K562 (cell line): ENCODE measurements at regions not wholly inside any gene's neighbourhood (a gene's known extent, or its start where the extent isn't known, plus 50 kb on each side); places are given as distances from the start of the nearest gene placed in this dataset.

ENCODE experiments used
- ATAC-seq: fragments of 200-7000 bp; cut with Tn5 transposase; 3 replicates; pipeline ENCODE4 v1.9.1; 2020; ENCODE audit warnings: moderate library complexity
- BruUV-seq: library from RNA; stranded (reverse); fragments of 400-500 nt; replicated peaks from 2 replicates; lab custom pipeline; 2021; lab: Mats Ljungman, UMichigan
- CTCF ChIA-PET: fragments of 300-600 bp; formaldehyde crosslinking; extraction: SDS; loops from one replicate; lab custom pipeline; 2021; ENCODE audit warnings: low intra/inter-chr PET ratio; lab: Yijun Ruan, JAX
- POLR2A ChIA-PET: fragments of 300-600, 350-650 bp; sonication (Branson Sonifier 250); formaldehyde crosslinking; extraction: SDS; loops from one replicate; lab custom pipeline; 2021; ENCODE audit warnings: antibody characterized with exemption, inconsistent platforms; lab: Yijun Ruan, JAX
- DNase-seq, 4 experiments: peaks; one replicate each; pipeline versions ENCODE4 v3.0.0 to v3.0.0-alpha.2; 2011 to 2018; ENCODE audit warnings: low spot score in 3 of 4, mixed read lengths in 3 of 4; ENCODE audit errors: extremely low read depth in 1 of 4
- FAIRE-seq: peaks from 2 replicates; lab custom pipeline; 2011; peaks lifted over from hg19 to GRCh38; lab: Jason Lieb, UNC
- H2AFZ ChIP-seq: 2 replicates; pipeline ENCODE4 v1.6.0; 2011; ENCODE audit warnings: low read depth, low read length, control low read depth, inconsistent platforms
- H3K27ac ChIP-seq: fragments of 200-600 bp; 3 replicates; pipeline ENCODE4 v1.8.0; 2011; ENCODE audit warnings: low read depth, mild to moderate bottlenecking, control low read depth, inconsistent platforms, low read length, moderate library complexity, mixed read lengths; ENCODE audit errors: extremely low read depth
- H3K27me3 ChIP-seq, 2 experiments: fragments of 300-600 bp in 1 of 2; 2 replicates in 1 of 2; 3 replicates in 1 of 2; pipeline versions ENCODE4 v1.6.0 to v1.8.0; 2011; ENCODE audit warnings: inconsistent platforms in 2 of 2, low read length in 2 of 2, mild to moderate bottlenecking in 1 of 2, mixed read lengths in 1 of 2, moderate library complexity in 1 of 2; ENCODE audit not compliant: control insufficient read depth in 2 of 2, insufficient read depth in 2 of 2
- H3K36me3 ChIP-seq: fragments of 300-600 bp; 3 replicates; pipeline ENCODE4 v1.8.0; 2011; ENCODE audit warnings: mild to moderate bottlenecking, low read length, inconsistent platforms; ENCODE audit not compliant: control insufficient read depth, insufficient read depth
- H3K4me1 ChIP-seq, 2 experiments: fragments of 200-600 bp in 1 of 2; replicated peaks in 1 of 2; 2 replicates in 1 of 2; 3 replicates in 1 of 2; pipeline versions ENCODE4 v1.5.1 to v1.8.0; 2011; ENCODE audit warnings: inconsistent platforms in 2 of 2, low read length in 2 of 2, mild to moderate bottlenecking in 1 of 2, mixed read lengths in 1 of 2, moderate library complexity in 1 of 2; ENCODE audit not compliant: control insufficient read depth in 2 of 2, insufficient read depth in 2 of 2
- H3K4me2 ChIP-seq: 2 replicates; pipeline ENCODE4 v1.6.1; 2011; ENCODE audit warnings: low read length, control low read depth, inconsistent platforms, mixed read lengths; ENCODE audit not compliant: insufficient read depth
- H3K4me3 ChIP-seq: fragments of 200-600 bp; sonication (generic), shearing (Covaris generic); 2 replicates; pipeline ENCODE4 v1.5.1; 2016; ENCODE audit warnings: control low read depth, inconsistent platforms
- H3K79me2 ChIP-seq: fragments of 200-600 bp; 3 replicates; pipeline ENCODE4 v1.8.0; 2011; ENCODE audit warnings: low read length, inconsistent platforms; ENCODE audit not compliant: control insufficient read depth, insufficient read depth
- H3K9ac ChIP-seq, 2 experiments: 2 replicates each; pipeline versions ENCODE4 v1.6.0 to v1.6.1; 2011; ENCODE audit warnings: low read depth in 2 of 2, low read length in 2 of 2, control low read depth in 1 of 2, inconsistent platforms in 1 of 2, mild to moderate bottlenecking in 1 of 2, mixed read lengths in 1 of 2; ENCODE audit not compliant: insufficient read depth in 1 of 2
- H3K9me1 ChIP-seq: one replicate; pipeline ENCODE4 v1.6.0; 2011; ENCODE audit warnings: inconsistent platforms, mild to moderate bottlenecking, low read length, moderate library complexity; ENCODE audit not compliant: control insufficient read depth, insufficient read depth
- H3K9me3 ChIP-seq: replicated peaks from 2 replicates; pipeline ENCODE4 v1.5.1; 2011; ENCODE audit warnings: low read depth, low read length, inconsistent platforms; ENCODE audit not compliant: control insufficient read depth, insufficient read depth
- H4K20me1 ChIP-seq: replicated peaks from 2 replicates; pipeline ENCODE4 v1.6.1; 2011; ENCODE audit warnings: low read length, inconsistent platforms, mixed read lengths; ENCODE audit not compliant: control insufficient read depth, insufficient read depth
- ARID2 ChIP-seq: fragments of 450-650 bp; IDR thresholded peaks from 2 replicates; pipeline ENCODE4 v1.6.1; 2017; ENCODE audit warnings: antibody characterized with exemption, mild to moderate bottlenecking
- CC2D1A ChIP-seq: fragments of 450-650 bp; IDR thresholded peaks from 2 replicates; pipeline ENCODE4 v1.6.1; 2017; ENCODE audit warnings: mild to moderate bottlenecking
- CREM ChIP-seq: IDR thresholded peaks from 2 replicates; pipeline ENCODE4 v1.6.1; 2014; ENCODE audit warnings: antibody characterized with exemption, low read depth
- HEY1 ChIP-seq: fragments of 250-450 bp; sonication (Bioruptor Pico); IDR thresholded peaks from 2 replicates; pipeline ENCODE4 v1.5.0; 2020; ENCODE audit warnings: mild to moderate bottlenecking, moderate library complexity, borderline replicate concordance
- HMBOX1 ChIP-seq: sonication (generic); IDR thresholded peaks from 2 replicates; pipeline ENCODE4 v1.6.1; 2016
- KLF10 ChIP-seq: fragments of 250-450 bp; sonication (Bioruptor Pico); IDR thresholded peaks from 2 replicates; pipeline ENCODE4 v1.6.1; 2021; ENCODE audit warnings: matching md5 sums
- MECOM ChIP-seq: fragments of 250-450 bp; sonication (Bioruptor Pico); IDR thresholded peaks from 2 replicates; pipeline ENCODE4 v1.8.0; 2022; ENCODE audit warnings: inconsistent platforms
- MED1 ChIP-seq: sonication (generic); formaldehyde crosslinking; IDR thresholded peaks from 2 replicates; pipeline ENCODE4 v1.8.1; 2023; ENCODE audit warnings: missing genetic modification reagents, borderline replicate concordance
- MEIS2 ChIP-seq: fragments of 450-650 bp; IDR thresholded peaks from 2 replicates; pipeline ENCODE4 v1.6.1; 2014; ENCODE audit warnings: mild to moderate bottlenecking; ENCODE audit not compliant: partially characterized antibody
- NFXL1 ChIP-seq: fragments of 450-650 bp; formaldehyde crosslinking; IDR thresholded peaks from 2 replicates; pipeline ENCODE4 v1.4.0; 2021; ENCODE audit warnings: mild to moderate bottlenecking
- PKNOX1 ChIP-seq: fragments of 450-650 bp; IDR thresholded peaks from 2 replicates; pipeline ENCODE4 v1.6.1; 2016
- SMARCE1 ChIP-seq: fragments of 450-650 bp; IDR thresholded peaks from 2 replicates; pipeline ENCODE4 v1.7.1; 2016; ENCODE audit warnings: mild to moderate bottlenecking
- TAF1 ChIP-seq: IDR thresholded peaks from 2 replicates; pipeline ENCODE4 v1.6.1; 2011; ENCODE audit warnings: mild to moderate bottlenecking, low read length, moderate library complexity; ENCODE audit not compliant: insufficient read depth, control insufficient read depth, severe bottlenecking; ENCODE audit errors: extremely low read depth
- ZBED1 ChIP-seq: IDR thresholded peaks from 2 replicates; pipeline ENCODE4 v1.6.1; 2014
- ZNF717 ChIP-seq: fragments of 250-450 bp; sonication (Bioruptor Pico); IDR thresholded peaks from 2 replicates; pipeline ENCODE4 v1.5.0; 2021
- WGBS: fragments of 100-300 bp; shearing (Covaris generic); methylation state at CpG from one replicate; pipeline ENCODE4 v1.1.6; 2016; ENCODE audit warnings: low coverage, mixed read lengths; ENCODE audit not compliant: insufficient coverage; ENCODE audit errors: missing lambda C conversion rate; 5-methylcytosine and 5-hydroxymethylcytosine counted together
- in situ Hi-C: fragments of 300-500 bp; cut with MboI; formaldehyde crosslinking; loops from 4 replicates; pipeline ENCODE4 v1.15.0; 2018; ENCODE audit warnings: inconsistent platforms, mixed read lengths
- intact Hi-C: fragments of 100-400 bp; cut with micrococcal nuclease; formaldehyde crosslinking; loops from 2 replicates; pipeline ENCODE4 v1.14.2; 2022
- TF ChIP-seq, protein P1 (sequence below): fragments of 250-450 bp; sonication (Bioruptor Pico); IDR thresholded peaks from 2 replicates; pipeline ENCODE4 v1.4.0; 2020

GRCh38 chr7:32301427-32301826, 188.8 kb downstream of the LSM5 start:
- H3K9me1 ChIP-seq = no peaks in the 10 kb centered on the region
- no TSS peak for BruUV-seq
- no peaks in the 10 kb centered on the region for H4K20me1 ChIP-seq
- no peak overlapping the region for H3K9ac ChIP-seq
- H3K27ac ChIP-seq = no peak overlapping the region
- FAIRE-seq = no peak
- WGBS = 0% methylated on average over 3 of the region's 3 CpGs
- POLR2A ChIA-PET = no interaction called here
- in situ Hi-C loops = no loop called here
- H3K9me3 ChIP-seq = no peaks in the 10 kb centered on the region
- H3K27me3 ChIP-seq = peaks cover 12 to 24% of the 10 kb centered on the region in 2 experiments; a peak in 3 of 5 replicates
- DNase-seq = no peak
- no peaks in the 10 kb centered on the region for H3K36me3 ChIP-seq
- TF ChIP-seq MED1 (CRISPR knock-in tag) (no peak), HEY1 (CRISPR knock-in tag) (no peak), PKNOX1 (0 out of 2 replicates have a peak, but pooled peaks have one; percentile 19)
- no peak overlapping the region for H3K4me3 ChIP-seq
- no peak overlapping the region for H2AFZ ChIP-seq
- peaks cover 0 to 12% of the 10 kb centered on the region in 2 experiments; a peak in 3 of 5 replicates for H3K4me1 ChIP-seq
- no peaks in the 10 kb centered on the region for H3K79me2 ChIP-seq
- no peak for ATAC-seq
- CTCF ChIA-PET = no interaction called here
- H3K4me2 ChIP-seq = no peak overlapping the region
- intact Hi-C loops = no loop called here

GRCh38 chr7:32299133-32299702, 191.0 kb downstream of the LSM5 start:
- no peak for TF ChIP-seq CREM
- no peak for TF ChIP-seq MECOM (CRISPR knock-in tag)
- no peak for TF ChIP-seq KLF10 (CRISPR knock-in tag)
- TF ChIP-seq MEIS2 = no peak
- TF ChIP-seq CC2D1A = no peak
- TF ChIP-seq ZBED1 = no peak
- no peak for TF ChIP-seq NFXL1 (CRISPR knock-in tag)
- TF ChIP-seq ARID2 = no peak
- TF ChIP-seq TAF1 = no peak
- TF ChIP-seq HMBOX1 = no peak
- TF ChIP-seq, protein P1, sequence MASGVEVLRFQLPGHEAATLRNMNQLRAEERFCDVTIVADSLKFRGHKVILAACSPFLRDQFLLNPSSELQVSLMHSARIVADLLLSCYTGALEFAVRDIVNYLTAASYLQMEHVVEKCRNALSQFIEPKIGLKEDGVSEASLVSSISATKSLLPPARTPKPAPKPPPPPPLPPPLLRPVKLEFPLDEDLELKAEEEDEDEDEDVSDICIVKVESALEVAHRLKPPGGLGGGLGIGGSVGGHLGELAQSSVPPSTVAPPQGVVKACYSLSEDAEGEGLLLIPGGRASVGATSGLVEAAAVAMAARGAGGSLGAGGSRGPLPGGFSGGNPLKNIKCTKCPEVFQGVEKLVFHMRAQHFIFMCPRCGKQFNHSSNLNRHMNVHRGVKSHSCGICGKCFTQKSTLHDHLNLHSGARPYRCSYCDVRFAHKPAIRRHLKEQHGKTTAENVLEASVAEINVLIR = no peak
- TF ChIP-seq SMARCE1 = no peak
- no peak for TF ChIP-seq ZNF717 (CRISPR knock-in tag)
- TF ChIP-seq, all 486 proteins: peak for 0
- DNase-seq (peak in 1 of 4 experiments; percentile 12), ATAC-seq (peak; percentile 35), FAIRE-seq (no peak)
- peak overlapping the region; percentile 7 for H2AFZ ChIP-seq
- H3K36me3 ChIP-seq = no peaks in the 10 kb centered on the region
- H3K27me3 ChIP-seq = peaks cover 12 to 28% of the 10 kb centered on the region in 2 experiments; a peak in 3 of 5 replicates
- no TSS peak for BruUV-seq
- H3K79me2 ChIP-seq = no peaks in the 10 kb centered on the region
- H3K4me3 ChIP-seq = peak overlapping the region; percentile 20
- ChIA-PET POLR2A (no interaction called here), CTCF (no interaction called here)
- intact Hi-C loops = no loop called here
- in situ Hi-C loops = no loop called here
- H3K27ac ChIP-seq = no peak overlapping the region
- peak overlapping the region; percentile 69 for H3K4me2 ChIP-seq
- under 1% methylated on average over 17 of the region's 17 CpGs for WGBS
- peaks cover 0 to 12% of the 10 kb centered on the region in 2 experiments; a peak in 3 of 5 replicates for H3K4me1 ChIP-seq
- H4K20me1 ChIP-seq = no peaks in the 10 kb centered on the region
- H3K9ac ChIP-seq = no peak overlapping the region
- H3K9me1 ChIP-seq = no peaks in the 10 kb centered on the region
- no peaks in the 10 kb centered on the region for H3K9me3 ChIP-seq
